ENCODE measurements at regions not wholly inside any gene's neighbourhood (a gene's known extent, or its start where the extent isn't known, plus 50 kb on each side); places are given as distances from the start of the nearest gene placed in this dataset.

DNA sequence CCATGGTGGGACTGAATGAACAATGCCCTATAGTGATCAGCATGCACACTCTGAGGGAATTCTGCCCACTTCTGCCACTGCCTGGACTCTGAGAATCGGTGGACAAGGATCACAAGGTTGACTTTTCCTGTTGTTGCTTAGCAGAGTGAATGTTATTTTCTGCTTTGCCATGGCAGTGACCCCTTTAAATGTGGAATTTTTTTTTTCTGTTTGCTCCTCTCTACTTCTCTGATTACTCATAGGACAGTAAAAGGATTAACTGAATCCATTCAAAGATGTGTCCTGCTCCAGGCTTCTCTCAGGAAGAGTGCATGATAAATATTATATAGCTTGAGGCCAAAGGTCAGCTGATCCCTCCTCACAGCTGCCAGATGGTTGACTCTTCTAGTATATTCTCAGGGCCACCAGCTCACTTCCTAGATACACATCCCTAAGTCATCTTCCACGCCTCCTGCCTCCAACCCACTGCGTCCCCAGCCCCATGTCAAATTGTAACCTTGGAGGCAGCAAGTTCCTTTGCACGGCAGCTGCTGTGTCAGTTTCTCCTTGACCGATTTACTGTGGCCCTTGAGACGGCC lies 74.0 kb upstream of the RALGPS2 start:
- TF ChIP-seq RAD21 (IDR thresholded peaks at IDR 0.05; ENCODE audit: low read depth) (no peak), TCF12 (IDR thresholded peaks at IDR 0.05; ENCODE audit: low read depth) (no peak), NFIC (IDR thresholded peaks at IDR 0.05) (no peak), EP300 (IDR thresholded peaks at IDR 0.05; ENCODE audit: borderline replicate concordance) (no peak), YY1 (IDR thresholded peaks at IDR 0.05; ENCODE audit: low read depth) (no peak)

DNA sequence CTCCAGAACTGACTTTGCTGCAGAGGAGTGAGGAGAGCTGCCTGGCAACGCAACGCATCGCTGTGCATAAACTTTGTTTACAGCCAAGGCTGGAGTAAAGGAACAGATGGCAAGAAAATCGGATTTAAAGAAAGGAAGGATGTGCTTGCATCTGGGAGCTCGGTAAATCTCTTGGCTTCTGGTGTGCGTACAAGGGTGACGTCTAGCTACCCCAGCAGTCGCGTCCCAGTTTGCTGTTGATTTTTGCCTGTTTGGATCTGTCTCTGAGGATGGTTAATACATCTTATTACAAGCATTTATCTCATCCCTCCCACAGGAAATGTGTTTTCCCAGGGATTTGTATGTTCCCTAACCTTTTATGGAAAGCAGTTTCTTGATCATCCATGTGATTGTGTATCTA lies 73.3 kb upstream of the RALGPS2 start:
- no peak for TF ChIP-seq EGR1 (IDR thresholded peaks at IDR 0.05)
- TF ChIP-seq TCF12 (IDR thresholded peaks at IDR 0.05; ENCODE audit: low read depth) = no peak
- TF ChIP-seq NFIC (IDR thresholded peaks at IDR 0.05) = no peak
- TF ChIP-seq USF1 (IDR thresholded peaks at IDR 0.05) = no peak
- TF ChIP-seq REST (IDR thresholded peaks at IDR 0.05; ENCODE audit: low read depth) = no peak
- TF ChIP-seq MAX (IDR thresholded peaks at IDR 0.05) = no peak
- no peak for TF ChIP-seq RAD21 (IDR thresholded peaks at IDR 0.05; ENCODE audit: low read depth)

DNA sequence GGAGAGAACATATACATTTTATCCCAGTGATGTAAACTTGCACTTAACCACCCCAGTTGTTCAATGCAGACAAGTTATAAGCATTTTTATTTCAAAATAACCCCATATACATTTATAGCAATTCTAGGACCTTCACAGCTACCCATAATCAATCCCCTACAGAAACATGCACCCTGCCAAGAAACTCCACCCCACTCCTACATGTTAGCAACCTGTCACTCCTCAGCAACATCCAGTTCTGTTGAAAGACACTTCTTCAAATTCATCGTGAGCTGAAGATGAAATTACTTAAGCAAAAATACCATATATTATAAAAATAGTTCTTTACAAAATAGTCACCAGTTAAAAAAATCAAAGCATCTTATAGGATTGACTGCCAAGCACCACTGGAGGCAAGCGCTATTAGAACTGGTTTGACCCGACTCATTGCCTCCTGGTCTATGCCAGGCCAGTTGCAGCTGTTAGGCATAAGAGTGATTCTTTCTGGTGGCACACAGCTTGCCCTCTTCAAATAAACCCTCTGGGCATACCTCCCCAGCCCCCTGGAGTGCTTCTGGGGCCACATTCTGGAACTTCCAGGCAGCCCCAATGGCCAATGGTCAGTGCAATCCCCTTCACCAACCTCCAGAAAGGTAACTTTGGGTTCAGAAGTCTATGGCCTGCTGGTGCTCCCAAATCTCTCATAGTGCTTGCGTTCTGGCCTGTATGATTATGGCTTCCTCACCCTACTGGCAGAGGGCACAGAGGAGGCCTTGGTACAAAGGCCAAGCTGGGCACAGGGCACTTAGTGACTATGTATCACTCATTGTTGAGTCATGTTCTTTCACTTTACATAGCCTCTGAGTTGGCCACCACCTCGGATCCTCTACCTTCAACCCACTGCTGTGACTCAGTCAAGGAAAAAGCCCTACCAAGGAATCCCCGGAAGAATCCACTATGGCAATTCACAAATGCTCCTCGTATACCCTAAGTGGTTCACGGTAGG lies 72.2 kb upstream of the RALGPS2 start:
- no peak for TF ChIP-seq RAD21 (IDR thresholded peaks at IDR 0.05; ENCODE audit: low read depth)
- no peak for TF ChIP-seq TAF1 (IDR thresholded peaks at IDR 0.05; ENCODE audit: low read depth)
- TF ChIP-seq CEBPB (IDR thresholded peaks at IDR 0.05) = no peak
- no peak for TF ChIP-seq FOXM1 (IDR thresholded peaks at IDR 0.05; ENCODE audit: borderline replicate concordance, low read depth)
- TF ChIP-seq TEAD4 (IDR thresholded peaks at IDR 0.05) = no peak
- no peak for TF ChIP-seq TCF12 (IDR thresholded peaks at IDR 0.05; ENCODE audit: low read depth)
- TF ChIP-seq ZBTB7A (IDR thresholded peaks at IDR 0.05; ENCODE audit: low read depth) = no peak

- TF ChIP-seq ZBTB7A (IDR thresholded peaks at IDR 0.05; ENCODE audit: low read depth) = no peak
- TF ChIP-seq TCF12 (IDR thresholded peaks at IDR 0.05; ENCODE audit: low read depth) = no peak
- TF ChIP-seq FOXM1 (IDR thresholded peaks at IDR 0.05; ENCODE audit: borderline replicate concordance, low read depth) = no peak
- TF ChIP-seq TAF1 (IDR thresholded peaks at IDR 0.05; ENCODE audit: low read depth) = no peak
- no peak for TF ChIP-seq EP300 (IDR thresholded peaks at IDR 0.05; ENCODE audit: borderline replicate concordance)
- no peak for TF ChIP-seq USF1 (IDR thresholded peaks at IDR 0.05)
- no peak for TF ChIP-seq EGR1 (IDR thresholded peaks at IDR 0.05)
- TF ChIP-seq YY1 (IDR thresholded peaks at IDR 0.05; ENCODE audit: low read depth) = no peak
- TF ChIP-seq NFIC (IDR thresholded peaks at IDR 0.05) = no peak
- no peak for TF ChIP-seq TEAD4 (IDR thresholded peaks at IDR 0.05)
- no peak for TF ChIP-seq CEBPB (IDR thresholded peaks at IDR 0.05)
- TF ChIP-seq REST (IDR thresholded peaks at IDR 0.05; ENCODE audit: low read depth) = no peak
- TF ChIP-seq MAX (IDR thresholded peaks at IDR 0.05) = no peak
- TF ChIP-seq CREB1 (IDR thresholded peaks at IDR 0.05; ENCODE audit: low read depth) = no peak
- TF ChIP-seq RAD21 (IDR thresholded peaks at IDR 0.05; ENCODE audit: low read depth) = no peak
Observed at GRCh38 chr1:178659789-178660208, 65.2 kb upstream of the RALGPS2 start.

DNA sequence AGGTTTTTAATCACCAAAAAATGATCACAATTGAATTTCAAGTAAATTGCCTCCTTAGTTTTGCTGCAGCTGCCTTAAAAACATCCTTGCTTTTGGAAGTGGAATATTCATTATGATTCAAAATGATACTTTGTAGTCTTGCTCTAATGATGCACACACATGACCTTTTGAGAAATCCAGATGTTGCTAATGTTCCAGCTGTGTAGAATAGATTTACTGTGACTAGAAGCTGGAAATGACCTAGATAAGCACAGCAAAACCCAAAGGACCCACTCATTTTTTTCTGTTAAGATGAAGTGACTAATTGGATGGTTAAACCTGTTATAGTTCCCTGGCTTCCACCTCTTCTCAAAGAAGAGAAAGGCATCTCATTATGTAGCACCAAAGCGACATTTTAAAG lies 64.6 kb upstream of the RALGPS2 start:
- TF ChIP-seq CEBPB (IDR thresholded peaks at IDR 0.05) (no peak), EP300 (IDR thresholded peaks at IDR 0.05; ENCODE audit: borderline replicate concordance) (no peak), RAD21 (IDR thresholded peaks at IDR 0.05; ENCODE audit: low read depth) (no peak), EGR1 (IDR thresholded peaks at IDR 0.05) (no peak), MAX (IDR thresholded peaks at IDR 0.05) (no peak), TAF1 (IDR thresholded peaks at IDR 0.05; ENCODE audit: low read depth) (no peak)

Measured in Ishikawa (cell line).